ENCODE measurements at regions not wholly inside any gene's neighbourhood (a gene's known extent, or its start where the extent isn't known, plus 50 kb on each side); places are given as distances from the start of the nearest gene placed in this dataset.
"Not testable (repeated sequence)": the region's sequence is repeated elsewhere in the genome, so short reads cannot be mapped to it uniquely, and the experiment has no call there.

- H2AFZ ChIP-seq (ENCODE audit: control insufficient read depth, low read length): no peak overlapping the region
Observed at GRCh38 chr10:22135591-22135990, 82.2 kb downstream of the EBLN1 start.

GRCh38 chr10:22133749-22134624 lies 83.8 kb downstream of the EBLN1 start:
- no peak overlapping the region for H3K9ac ChIP-seq (ENCODE audit: control insufficient read depth, extremely low read depth, insufficient read depth, low read length)
- H3K4me1 ChIP-seq (ENCODE audit: control insufficient read depth, extremely low read depth, insufficient read depth, low read length): no peaks in the 10 kb centered on the region
- dilution Hi-C loops (cut with MboI; ENCODE audit: extremely low pct_ligation_motif_present, low sequenced_read_pairs): no loop called here
- H3K4me3 ChIP-seq (ENCODE audit: control insufficient read depth in 2 of 3, extremely low read depth in 1 of 3, insufficient read depth in 2 of 3, low read depth in 1 of 3, low read length in 3 of 3): no peak overlapping the region
- DNase-seq (ENCODE audit: low read depth, low spot score) (no peak), FAIRE-seq (no peak)
- no peaks in the 10 kb centered on the region for H3K79me2 ChIP-seq (ENCODE audit: control insufficient read depth, insufficient read depth, low read length)
- no peak overlapping the region for H3K27ac ChIP-seq (ENCODE audit: control insufficient read depth, insufficient read depth, low read length)
- no peak for TF ChIP-seq EZH2 (IDR thresholded peaks at IDR 0.05; ENCODE audit: low read length)
- no peak for TF ChIP-seq CTCF (optimal IDR thresholded peaks at IDR 0.05 in 1 of 3, IDR thresholded peaks at IDR 0.05 in 1 of 3, conservative IDR thresholded peaks at IDR 0.05 in 1 of 3; ENCODE audit: extremely low read depth in 1 of 3, insufficient read depth in 2 of 3, low read length in 3 of 3)
- H3K27me3 ChIP-seq (ENCODE audit: control insufficient read depth, extremely low read depth, insufficient read depth, low read length): no peaks in the 10 kb centered on the region
- H4K20me1 ChIP-seq (ENCODE audit: control insufficient read depth, extremely low read depth, insufficient read depth, low read length): no peaks in the 10 kb centered on the region
- H3K9me3 ChIP-seq (ENCODE audit: control insufficient read depth, low read depth, low read length): no peaks in the 10 kb centered on the region
- no peaks in the 10 kb centered on the region for H3K9me1 ChIP-seq (ENCODE audit: control insufficient read depth, extremely low read depth, insufficient read depth, low read length)
- H3K36me3 ChIP-seq (ENCODE audit: control insufficient read depth in 2 of 2, extremely low read depth in 1 of 2, insufficient read depth in 2 of 2, low read length in 2 of 2): no peaks in the 10 kb centered on the region
- H2AFZ ChIP-seq (ENCODE audit: control insufficient read depth, low read length): no peak overlapping the region
- no peak overlapping the region for H3K4me2 ChIP-seq (ENCODE audit: control insufficient read depth, extremely low read depth, insufficient read depth, low read depth, low read length)

More at GRCh38 chr10:22135591-22135990, 82.2 kb downstream of the EBLN1 start:
- no peaks in the 10 kb centered on the region for H4K20me1 ChIP-seq (ENCODE audit: control insufficient read depth, extremely low read depth, insufficient read depth, low read length)
- no peak for TF ChIP-seq CTCF (optimal IDR thresholded peaks at IDR 0.05 in 1 of 3, IDR thresholded peaks at IDR 0.05 in 1 of 3, conservative IDR thresholded peaks at IDR 0.05 in 1 of 3; ENCODE audit: extremely low read depth in 1 of 3, insufficient read depth in 2 of 3, low read length in 3 of 3)
- DNase-seq (ENCODE audit: low read depth, low spot score): no peak
- H3K9me1 ChIP-seq (ENCODE audit: control insufficient read depth, extremely low read depth, insufficient read depth, low read length): no peaks in the 10 kb centered on the region
- dilution Hi-C loops (cut with MboI; ENCODE audit: extremely low pct_ligation_motif_present, low sequenced_read_pairs): no loop called here
- no peak overlapping the region for H3K9ac ChIP-seq (ENCODE audit: control insufficient read depth, extremely low read depth, insufficient read depth, low read length)
- no peak for FAIRE-seq
- no peaks in the 10 kb centered on the region for H3K9me3 ChIP-seq (ENCODE audit: control insufficient read depth, low read depth, low read length)
- H3K79me2 ChIP-seq (ENCODE audit: control insufficient read depth, insufficient read depth, low read length): no peaks in the 10 kb centered on the region
- no peaks in the 10 kb centered on the region for H3K4me1 ChIP-seq (ENCODE audit: control insufficient read depth, extremely low read depth, insufficient read depth, low read length)
- no peaks in the 10 kb centered on the region for H3K27me3 ChIP-seq (ENCODE audit: control insufficient read depth, extremely low read depth, insufficient read depth, low read length)
- no peak overlapping the region for H3K4me3 ChIP-seq (ENCODE audit: control insufficient read depth in 2 of 3, extremely low read depth in 1 of 3, insufficient read depth in 2 of 3, low read depth in 1 of 3, low read length in 3 of 3)
- H3K4me2 ChIP-seq (ENCODE audit: control insufficient read depth, extremely low read depth, insufficient read depth, low read depth, low read length): no peak overlapping the region
- no peak overlapping the region for H3K27ac ChIP-seq (ENCODE audit: control insufficient read depth, insufficient read depth, low read length)
- no peaks in the 10 kb centered on the region for H3K36me3 ChIP-seq (ENCODE audit: control insufficient read depth in 2 of 2, extremely low read depth in 1 of 2, insufficient read depth in 2 of 2, low read length in 2 of 2)

- H3K4me2 ChIP-seq (ENCODE audit: control insufficient read depth, extremely low read depth, insufficient read depth, low read depth, low read length); H3K9ac ChIP-seq (ENCODE audit: control insufficient read depth, extremely low read depth, insufficient read depth, low read length); dilution Hi-C loops (cut with MboI; ENCODE audit: extremely low pct_ligation_motif_present, low sequenced_read_pairs); H3K27ac ChIP-seq (ENCODE audit: control insufficient read depth, insufficient read depth, low read length); H3K4me3 ChIP-seq (ENCODE audit: control insufficient read depth in 2 of 3, extremely low read depth in 1 of 3, insufficient read depth in 2 of 3, low read depth in 1 of 3, low read length in 3 of 3); H3K36me3 ChIP-seq (ENCODE audit: control insufficient read depth in 2 of 2, extremely low read depth in 1 of 2, insufficient read depth in 2 of 2, low read length in 2 of 2); H2AFZ ChIP-seq (ENCODE audit: control insufficient read depth, low read length); FAIRE-seq; H3K27me3 ChIP-seq (ENCODE audit: control insufficient read depth, extremely low read depth, insufficient read depth, low read length); H3K79me2 ChIP-seq (ENCODE audit: control insufficient read depth, insufficient read depth, low read length); H4K20me1 ChIP-seq (ENCODE audit: control insufficient read depth, extremely low read depth, insufficient read depth, low read length); H3K4me1 ChIP-seq (ENCODE audit: control insufficient read depth, extremely low read depth, insufficient read depth, low read length); H3K9me3 ChIP-seq (ENCODE audit: control insufficient read depth, low read depth, low read length); H3K9me1 ChIP-seq (ENCODE audit: control insufficient read depth, extremely low read depth, insufficient read depth, low read length); DNase-seq (ENCODE audit: low read depth, low spot score): not testable (repeated sequence)
Observed at GRCh38 chr10:22130824-22131223, 87.0 kb downstream of the EBLN1 start.

GRCh38 chr10:22129612-22130011 lies 88.2 kb downstream of the EBLN1 start:
- H3K9me3 ChIP-seq (ENCODE audit: control insufficient read depth, low read depth, low read length); H3K4me2 ChIP-seq (ENCODE audit: control insufficient read depth, extremely low read depth, insufficient read depth, low read depth, low read length); H3K36me3 ChIP-seq (ENCODE audit: control insufficient read depth in 2 of 2, extremely low read depth in 1 of 2, insufficient read depth in 2 of 2, low read length in 2 of 2); H2AFZ ChIP-seq (ENCODE audit: control insufficient read depth, low read length); H3K79me2 ChIP-seq (ENCODE audit: control insufficient read depth, insufficient read depth, low read length); H3K9ac ChIP-seq (ENCODE audit: control insufficient read depth, extremely low read depth, insufficient read depth, low read length); H3K27ac ChIP-seq (ENCODE audit: control insufficient read depth, insufficient read depth, low read length); H3K4me3 ChIP-seq (ENCODE audit: control insufficient read depth in 2 of 3, extremely low read depth in 1 of 3, insufficient read depth in 2 of 3, low read depth in 1 of 3, low read length in 3 of 3); DNase-seq (ENCODE audit: low read depth, low spot score); dilution Hi-C loops (cut with MboI; ENCODE audit: extremely low pct_ligation_motif_present, low sequenced_read_pairs); FAIRE-seq; H3K4me1 ChIP-seq (ENCODE audit: control insufficient read depth, extremely low read depth, insufficient read depth, low read length); H4K20me1 ChIP-seq (ENCODE audit: control insufficient read depth, extremely low read depth, insufficient read depth, low read length); H3K9me1 ChIP-seq (ENCODE audit: control insufficient read depth, extremely low read depth, insufficient read depth, low read length); H3K27me3 ChIP-seq (ENCODE audit: control insufficient read depth, extremely low read depth, insufficient read depth, low read length): not testable (repeated sequence)
